H9 (cell line): ENCODE measurements at regions not wholly inside any gene's neighbourhood (a gene's known extent, or its start where the extent isn't known, plus 50 kb on each side); places are given as distances from the start of the nearest gene placed in this dataset.
A peak's percentile ranks its signal among the peaks of the same experiment; 100 is the strongest.

Source experiments
- DNase-seq: peaks from one replicate; pipeline ENCODE4 v3.0.0-alpha.2; 2017
- H2AFZ ChIP-seq: one replicate; pipeline ENCODE4 v1.6.1; 2013; ENCODE audit warnings: mild to moderate bottlenecking, low read length, control low read depth, moderate library complexity
- H2AK5ac ChIP-seq: 2 replicates; pipeline ENCODE4 v1.6.1; 2013; ENCODE audit warnings: low read length, control low read depth, mixed read lengths; ENCODE audit not compliant: insufficient read length
- H2BK120ac ChIP-seq: one replicate; pipeline ENCODE4 v1.6.1; 2013; ENCODE audit warnings: low read depth, mild to moderate bottlenecking, low read length, control low read depth, inconsistent platforms; ENCODE audit not compliant: poor library complexity, severe bottlenecking
- H2BK12ac ChIP-seq: 2 replicates; pipeline ENCODE4 v1.6.1; 2013; ENCODE audit warnings: low read length, control low read depth, mixed read lengths, low read depth; ENCODE audit not compliant: insufficient read length
- H2BK15ac ChIP-seq: 2 replicates; pipeline ENCODE4 v1.6.1; 2013; ENCODE audit warnings: low read depth, low read length, control low read depth
- H2BK20ac ChIP-seq: one replicate; pipeline ENCODE4 v1.6.1; 2013; ENCODE audit warnings: low read depth, mild to moderate bottlenecking, low read length, control low read depth, inconsistent platforms; ENCODE audit not compliant: poor library complexity, severe bottlenecking
- H2BK5ac ChIP-seq: 2 replicates; pipeline ENCODE4 v1.6.1; 2013; ENCODE audit warnings: low read length, control low read depth, mixed read lengths; ENCODE audit not compliant: insufficient read length
- H3K14ac ChIP-seq: 2 replicates; pipeline ENCODE4 v1.6.1; 2013; ENCODE audit warnings: low read length, control low read depth; ENCODE audit not compliant: insufficient read depth
- H3K18ac ChIP-seq: 2 replicates; pipeline ENCODE4 v1.6.1; 2013; ENCODE audit warnings: low read depth, mild to moderate bottlenecking, mixed read lengths, low read length, control low read depth; ENCODE audit not compliant: insufficient read length
- H3K23ac ChIP-seq: 2 replicates; pipeline ENCODE4 v1.6.1; 2013; ENCODE audit warnings: low read length, control low read depth, mixed read lengths, low read depth; ENCODE audit not compliant: insufficient read length
- H3K23me2 ChIP-seq: 2 replicates; pipeline ENCODE4 v1.6.1; 2013; ENCODE audit warnings: low read depth, mild to moderate bottlenecking, mixed read lengths, low read length, control low read depth; ENCODE audit not compliant: insufficient read length, poor library complexity, severe bottlenecking
- H3K27ac ChIP-seq: 2 replicates; pipeline ENCODE4 v1.5.1; 2013; ENCODE audit warnings: low read length, control low read depth, mixed read lengths, low read depth; ENCODE audit not compliant: insufficient read length
- H3K27me3 ChIP-seq: 2 replicates; pipeline ENCODE4 v1.6.1; 2013; ENCODE audit warnings: low read length, control low read depth, inconsistent platforms; ENCODE audit not compliant: insufficient read depth
- H3K4ac ChIP-seq: 2 replicates; pipeline ENCODE4 v1.6.1; 2013; ENCODE audit warnings: low read depth, mild to moderate bottlenecking, control low read depth, inconsistent platforms, low read length, moderate library complexity
- H3K4me1 ChIP-seq: 2 replicates; pipeline ENCODE4 v1.6.1; 2013; ENCODE audit warnings: low read length, control low read depth, inconsistent platforms; ENCODE audit not compliant: insufficient read depth
- H3K4me2 ChIP-seq: 2 replicates; pipeline ENCODE4 v1.6.1; 2013; ENCODE audit warnings: low read length, control low read depth, mixed read lengths; ENCODE audit not compliant: insufficient read length, insufficient read depth
- H3K56ac ChIP-seq: 2 replicates; pipeline ENCODE4 v1.6.1; 2013; ENCODE audit warnings: low read depth, mild to moderate bottlenecking, mixed read lengths, low read length, control low read depth; ENCODE audit not compliant: insufficient read length
- H3K79me1 ChIP-seq: 2 replicates; pipeline ENCODE4 v1.6.1; 2013; ENCODE audit warnings: low read depth, mild to moderate bottlenecking, moderate library complexity, low read length, control low read depth, inconsistent platforms; ENCODE audit not compliant: insufficient read depth, poor library complexity, severe bottlenecking
- H3K79me2 ChIP-seq: 2 replicates; pipeline ENCODE4 v1.6.1; 2013; ENCODE audit warnings: low read length, control low read depth, inconsistent platforms; ENCODE audit not compliant: insufficient read depth
- H3K9ac ChIP-seq: 2 replicates; pipeline ENCODE4 v1.6.1; 2013; ENCODE audit warnings: low read length, control low read depth, mixed read lengths; ENCODE audit not compliant: insufficient read length; ENCODE audit errors: extremely low read depth
- H3K9me3 ChIP-seq: one replicate; pipeline ENCODE4 v1.6.1; 2013; ENCODE audit warnings: low read depth, low read length, inconsistent platforms; ENCODE audit not compliant: control insufficient read depth
- H3T11ph ChIP-seq: one replicate; pipeline ENCODE4 v1.6.1; 2013; ENCODE audit warnings: mild to moderate bottlenecking, low read length, control low read depth, inconsistent platforms
- H4K20me1 ChIP-seq: one replicate; pipeline ENCODE4 v1.6.1; 2013; ENCODE audit not compliant: control insufficient read depth, insufficient read length, insufficient read depth
- H4K5ac ChIP-seq: 2 replicates; pipeline ENCODE4 v1.6.1; 2013; ENCODE audit warnings: low read depth, mild to moderate bottlenecking, mixed read lengths, low read length, control low read depth; ENCODE audit not compliant: insufficient read length
- H4K8ac ChIP-seq: replicated peaks from 2 replicates; pipeline ENCODE4 v1.6.1; 2013; ENCODE audit warnings: low read length, control low read depth, mixed read lengths, low read depth; ENCODE audit not compliant: insufficient read length
- H4K91ac ChIP-seq: 2 replicates; pipeline ENCODE4 v1.6.1; 2013; ENCODE audit warnings: low read depth, mild to moderate bottlenecking, moderate library complexity, mixed read lengths, low read length, control low read depth; ENCODE audit not compliant: insufficient read length
- H3K27ac Mint-ChIP-seq, 3 experiments: 2 replicates in 2 of 3; 3 replicates in 1 of 3; pipeline ENCODE4 v1.8.0; 2020 to 2021; ENCODE audit warnings: mixed read lengths in 3 of 3, mild to moderate bottlenecking in 1 of 3, moderate library complexity in 1 of 3
- H3K27me3 Mint-ChIP-seq: 2 replicates; pipeline ENCODE4 v1.8.0; 2021; ENCODE audit warnings: low read depth, mild to moderate bottlenecking, moderate library complexity, mixed read lengths
- H3K36me3 Mint-ChIP-seq, 3 experiments: 2 replicates in 2 of 3; 3 replicates in 1 of 3; pipeline ENCODE4 v1.8.0; 2020 to 2021; ENCODE audit warnings: low read depth in 3 of 3, mixed read lengths in 3 of 3; ENCODE audit not compliant: insufficient read depth in 1 of 3
- H3K4me1 Mint-ChIP-seq, 2 experiments: 2 replicates each; pipeline ENCODE4 v1.8.0; 2020; ENCODE audit warnings: mixed read lengths in 2 of 2
- H3K4me3 Mint-ChIP-seq, 2 experiments: 2 replicates in 1 of 2; 3 replicates in 1 of 2; pipeline ENCODE4 v1.8.0; 2020 to 2021; ENCODE audit warnings: mild to moderate bottlenecking in 2 of 2, mixed read lengths in 2 of 2, moderate library complexity in 1 of 2
- H3K9me3 Mint-ChIP-seq, 2 experiments: 2 replicates in 1 of 2; 3 replicates in 1 of 2; pipeline ENCODE4 v1.8.0; 2020; ENCODE audit warnings: mild to moderate bottlenecking in 2 of 2, mixed read lengths in 2 of 2, moderate library complexity in 1 of 2
- CTCF ChIP-seq: fragments of 200-600 bp; sonication (generic); conservative IDR thresholded peaks from 3 replicates; pipeline ENCODE4 v1.8.0; 2021; ENCODE audit warnings: antibody characterized with exemption, mild to moderate bottlenecking
- WGBS: extraction: QIAGEN DNeasy Blood & Tissue Kit; methylation state at CpG from one replicate; pipeline ENCODE4 v1.1.7; 2013; ENCODE audit warnings: missing lambda C conversion rate, low lambda C conversion rate, mixed read lengths; ENCODE audit not compliant: insufficient read length; ENCODE audit errors: extremely low coverage; 5-methylcytosine and 5-hydroxymethylcytosine counted together

- no peak overlapping the region for H3K27ac ChIP-seq
- no peak overlapping the region for H3K56ac ChIP-seq
- WGBS: no CpG with 5 or more reads among the region's 6 CpGs
- no peak for DNase-seq
- H3K79me1 ChIP-seq: no peaks in the 10 kb centered on the region
- no peak overlapping the region for H2BK15ac ChIP-seq
- Mint-ChIP-seq H3K27ac (peak overlapping the region in 1 of 3 experiments; percentile 16; a peak in 1 of 7 replicates), H3K27me3 (no peaks in the 10 kb centered on the region), H3K36me3 (no peaks in the 10 kb centered on the region), H3K9me3 (no peaks in the 10 kb centered on the region), H3K4me1 (no peaks in the 10 kb centered on the region), H3K4me3 (no peak overlapping the region)
- no peaks in the 10 kb centered on the region for H3K79me2 ChIP-seq
- H4K5ac ChIP-seq: no peak overlapping the region
- H4K20me1 ChIP-seq: no peaks in the 10 kb centered on the region
- no peak overlapping the region for H2AFZ ChIP-seq
- H3T11ph ChIP-seq: no peak overlapping the region
- no peak overlapping the region for H4K91ac ChIP-seq
- no peak overlapping the region for H3K23ac ChIP-seq
- H2BK12ac ChIP-seq: no peak overlapping the region
- no peak overlapping the region for H3K4me2 ChIP-seq
- no peaks in the 10 kb centered on the region for H3K23me2 ChIP-seq
- H2BK20ac ChIP-seq: no peak overlapping the region
- H2BK120ac ChIP-seq: no peak overlapping the region
- H4K8ac ChIP-seq: no peak overlapping the region
- H3K18ac ChIP-seq: no peak overlapping the region
- H2BK5ac ChIP-seq: no peak overlapping the region
- no peaks in the 10 kb centered on the region for H3K27me3 ChIP-seq
- no peaks in the 10 kb centered on the region for H3K9me3 ChIP-seq
- no peak overlapping the region for H2AK5ac ChIP-seq
- no peaks in the 10 kb centered on the region for H3K4me1 ChIP-seq
- no peak for TF ChIP-seq CTCF
- H3K4ac ChIP-seq: no peak overlapping the region
- H3K9ac ChIP-seq: no peak overlapping the region
- no peak overlapping the region for H3K14ac ChIP-seq
These were observed 796.8 kb upstream of the SOX11 start for GRCh38 chr2:4895371-4895770.
